ENCODE measurements at regions not wholly inside any gene's neighbourhood (a gene's known extent, or its start where the extent isn't known, plus 50 kb on each side); places are given as distances from the start of the nearest gene placed in this dataset.
"Not testable (repeated sequence)": the region's sequence is repeated elsewhere in the genome, so short reads cannot be mapped to it uniquely, and the experiment has no call there.

DNA sequence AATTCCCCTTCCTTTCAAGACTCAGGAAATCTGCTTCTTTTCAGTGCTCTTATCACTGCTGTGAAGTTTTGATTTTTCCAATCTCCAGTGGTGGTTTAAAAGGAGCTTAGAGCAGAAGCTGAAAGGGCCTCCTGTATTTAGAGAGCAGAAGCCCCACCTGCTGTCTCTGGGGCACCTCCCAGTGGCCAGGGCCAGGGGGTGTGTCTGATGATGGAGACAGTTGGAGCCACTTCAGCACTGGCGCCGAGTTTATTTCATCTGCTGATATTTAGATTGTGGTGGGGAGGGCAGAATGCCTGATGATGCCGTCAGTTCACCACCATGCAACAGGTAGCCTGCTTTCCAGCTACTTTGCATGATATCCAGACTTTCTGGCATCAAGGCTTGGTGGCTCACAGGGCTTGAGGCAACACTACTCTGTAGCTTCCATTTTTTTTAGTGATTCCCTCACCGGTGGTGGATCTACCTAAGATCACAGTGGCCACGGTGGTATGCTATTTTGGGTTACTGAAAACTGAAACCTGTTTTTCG is 371.9 kb downstream of the KCNRG start:
- peak; percentile 13 for DNase-seq (ENCODE audit: low spot score)

DNA sequence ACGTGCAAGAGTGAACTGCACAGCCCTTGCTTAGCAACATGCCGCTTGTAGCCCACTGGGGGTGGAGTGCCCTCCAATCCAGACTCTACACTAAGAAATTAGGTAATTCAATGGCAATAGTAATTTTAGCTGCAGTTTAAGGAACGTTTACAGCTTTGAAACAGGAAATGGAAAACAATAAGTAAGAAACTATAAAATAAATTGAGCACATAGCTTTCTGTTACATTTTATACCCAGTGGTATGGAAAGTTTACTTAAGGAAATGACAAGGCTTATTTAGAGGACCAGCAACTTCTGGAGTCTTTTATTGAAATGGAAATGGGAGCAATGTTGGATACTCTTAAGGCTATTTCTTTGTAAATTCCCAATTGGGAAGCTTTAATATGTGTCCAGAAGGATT is 373.2 kb downstream of the KCNRG start:
- DNase-seq (ENCODE audit: low spot score): no peak

DNA sequence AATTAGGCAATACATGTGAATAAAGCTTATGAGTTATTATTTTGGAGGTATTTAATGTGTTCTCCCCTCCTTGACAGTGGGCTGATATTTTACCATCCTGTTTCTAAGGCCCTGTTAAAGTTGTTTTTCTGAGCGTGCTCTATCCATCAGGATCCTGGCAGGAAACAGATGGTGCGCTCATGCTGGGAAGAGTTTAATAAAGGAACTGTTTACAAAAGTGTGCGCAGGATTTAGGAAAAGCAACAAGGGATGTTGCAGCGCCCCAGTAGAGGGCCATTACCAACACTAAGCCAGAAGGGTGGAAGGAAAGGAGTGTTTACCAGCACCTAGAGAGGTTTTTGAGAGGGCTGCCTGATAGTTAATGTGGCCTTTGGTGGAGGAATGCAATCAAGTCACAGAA is 374.5 kb downstream of the KCNRG start:
- no peak for DNase-seq (ENCODE audit: low spot score)

DNA sequence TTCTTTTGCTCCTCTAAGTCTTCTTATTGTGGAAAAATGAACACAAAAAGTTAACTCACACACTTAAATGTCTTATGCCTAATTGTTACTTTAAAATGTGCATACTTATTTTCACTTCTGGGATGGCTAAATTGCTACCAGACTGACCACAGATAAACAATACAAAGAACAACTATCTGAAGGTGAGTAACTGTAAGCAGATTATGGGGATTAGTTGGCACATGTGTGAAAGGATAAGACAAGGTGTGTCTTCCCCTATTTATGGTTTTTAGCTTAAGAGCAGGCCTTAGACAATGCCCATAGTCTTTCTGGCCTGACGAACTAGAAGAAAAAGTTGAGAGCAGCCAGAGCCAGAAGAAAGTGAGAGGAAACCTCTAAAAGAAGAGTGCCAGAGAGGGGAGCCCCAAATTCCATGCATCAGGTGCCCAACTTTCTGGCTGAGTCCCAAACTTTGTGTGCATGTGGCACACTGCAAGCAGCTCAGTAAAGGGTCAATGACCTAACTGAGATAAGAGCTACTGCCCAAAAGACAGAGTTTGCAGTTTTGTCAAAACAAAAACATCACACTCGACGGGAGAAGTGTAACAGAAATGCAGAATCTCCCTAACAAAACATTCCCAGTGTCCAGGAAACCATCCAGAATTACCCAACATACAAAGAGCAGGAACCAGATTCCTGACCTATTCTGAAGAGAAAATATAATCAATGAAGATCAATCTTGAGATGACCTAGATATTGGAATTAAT is 375.4 kb downstream of the KCNRG start:
- no peak for DNase-seq (ENCODE audit: low spot score)

DNA sequence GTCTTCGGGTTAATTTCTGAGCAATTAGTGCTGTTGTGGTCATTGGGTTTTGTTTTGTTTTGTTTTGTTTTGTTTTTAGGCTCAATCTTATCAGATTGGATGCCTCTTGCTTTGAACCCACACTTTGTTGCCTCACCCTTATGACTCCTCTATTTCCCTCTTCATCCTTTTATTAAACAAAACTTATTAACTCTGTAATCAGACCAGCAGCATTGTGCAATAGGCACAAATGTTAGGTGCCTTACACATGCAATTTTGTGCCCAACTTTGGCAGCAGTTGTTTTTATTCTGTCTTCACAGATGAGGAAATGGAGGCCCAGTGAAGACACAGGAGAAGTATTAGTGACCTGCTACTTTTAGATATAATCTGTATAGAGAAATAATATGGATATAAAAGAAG is 377.7 kb downstream of the KCNRG start:
- DNase-seq (ENCODE audit: low spot score): no peak

DNA sequence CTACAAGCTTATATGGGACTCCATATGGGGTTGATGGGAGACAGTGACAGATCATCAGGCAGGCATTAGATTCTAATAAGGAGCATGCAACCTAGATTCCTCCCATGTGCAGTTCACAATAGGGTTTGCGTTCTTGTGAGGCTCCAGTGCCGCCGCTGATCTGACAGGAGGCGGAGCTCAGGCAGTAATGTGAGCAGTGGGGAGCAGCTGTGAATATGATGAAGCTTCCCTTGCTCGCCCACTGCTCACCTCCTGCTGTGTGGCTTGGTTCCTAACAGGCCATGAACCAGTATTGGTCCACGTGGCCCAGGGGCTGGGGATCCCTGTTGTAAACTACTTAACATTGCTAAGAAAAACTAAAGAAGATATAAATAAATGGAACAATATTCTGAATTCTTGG is 378.4 kb downstream of the KCNRG start:
- no peak for DNase-seq (ENCODE audit: low spot score)

DNA sequence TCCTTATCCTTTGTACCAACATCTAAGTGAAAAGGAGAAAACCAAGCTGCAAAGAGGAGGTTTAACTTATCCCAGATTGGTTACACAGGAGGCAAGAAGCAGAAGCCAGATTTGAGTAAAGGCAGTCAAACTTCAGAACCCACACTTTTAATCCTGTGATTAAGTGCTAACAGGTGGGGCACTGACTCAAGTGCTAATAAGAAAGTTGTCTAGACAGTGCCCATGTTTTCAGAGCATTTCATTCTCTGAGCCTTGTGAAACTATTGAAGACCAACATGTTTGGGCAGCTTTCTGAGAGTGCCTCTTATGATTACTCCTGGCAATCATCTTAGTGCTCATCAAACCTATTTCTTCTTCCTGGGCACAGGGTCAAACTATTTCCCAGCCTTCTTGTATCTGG is 380.8 kb downstream of the KCNRG start:
- DNase-seq (ENCODE audit: low spot score): no peak

DNA sequence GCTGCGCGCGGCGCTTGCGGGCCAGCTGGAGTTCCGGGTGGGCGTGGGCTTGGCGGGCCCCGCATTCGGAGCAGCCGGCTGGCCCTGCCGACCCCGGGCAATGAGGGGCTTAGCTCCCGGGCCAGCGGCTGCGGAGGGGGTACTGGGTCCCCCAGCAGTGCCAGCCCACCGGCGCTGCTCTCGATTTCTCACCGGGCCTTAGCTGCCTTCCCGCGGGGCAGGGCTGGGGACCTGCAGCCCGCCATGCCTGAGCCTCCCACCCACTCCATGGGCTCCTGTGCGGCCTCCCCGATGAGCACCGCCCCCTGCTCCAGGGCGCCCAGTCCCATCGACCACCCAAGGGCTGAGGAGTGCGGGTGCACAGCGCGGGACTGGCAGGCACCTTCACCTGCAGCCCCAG is 381.4 kb downstream of the KCNRG start:
- DNase-seq (ENCODE audit: low spot score): not testable (repeated sequence)

DNA sequence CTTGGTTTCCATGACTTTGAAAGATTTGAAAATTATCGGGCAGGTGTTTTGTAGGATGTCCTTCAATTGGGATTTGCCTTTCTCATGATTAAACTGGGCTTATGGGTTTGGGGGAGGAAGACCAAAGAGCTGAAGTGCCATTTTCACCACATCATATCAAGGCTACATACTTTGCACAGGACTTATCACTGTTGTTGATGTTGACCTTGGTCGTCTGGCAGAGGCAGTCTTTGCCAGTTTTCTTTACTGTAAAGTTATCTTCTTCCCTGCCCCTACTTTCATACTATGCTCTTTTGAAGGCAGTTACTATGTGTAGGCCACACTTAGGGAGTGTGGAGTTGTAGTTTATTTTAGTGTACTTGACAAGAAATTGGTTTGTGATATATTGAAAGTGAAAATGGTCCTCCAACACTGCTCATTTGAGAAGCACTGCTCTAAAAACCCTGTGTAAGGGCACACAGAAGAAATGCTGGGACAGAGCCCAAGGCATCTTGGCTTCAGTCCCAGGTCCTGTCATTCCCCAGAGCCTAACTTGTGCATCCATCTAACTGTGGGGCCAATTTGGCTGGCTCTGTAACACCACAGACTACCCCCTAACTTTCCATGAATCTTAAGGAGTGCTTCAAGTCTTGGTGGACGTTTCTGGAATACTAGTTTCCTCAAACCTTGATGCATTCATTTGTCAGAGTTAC is 384.9 kb downstream of the KCNRG start:
- DNase-seq (ENCODE audit: low spot score): no peak

DNA sequence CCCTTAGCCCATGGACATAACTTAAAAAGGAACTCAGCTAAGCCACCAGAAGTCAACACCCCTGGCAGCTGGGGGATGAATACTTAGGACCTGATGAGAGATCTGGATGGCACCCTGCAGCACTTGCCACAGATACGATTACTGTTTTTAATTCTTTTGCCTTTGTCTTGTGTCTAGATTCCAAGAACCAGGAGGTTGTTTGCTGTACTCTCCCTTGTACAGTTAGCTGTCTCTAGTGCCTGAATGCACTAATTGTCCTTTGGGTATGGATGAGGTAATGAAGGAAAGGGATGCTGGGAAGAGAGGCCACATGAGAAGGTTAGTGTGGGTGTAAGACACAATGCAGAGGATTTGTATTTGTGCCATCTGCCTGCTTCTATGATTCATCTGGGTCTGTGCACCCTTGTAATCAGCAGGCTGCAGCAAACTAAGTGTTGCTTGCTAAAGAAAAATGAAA is 385.8 kb downstream of the KCNRG start:
- peak; percentile 12 for DNase-seq (ENCODE audit: low spot score)

DNA sequence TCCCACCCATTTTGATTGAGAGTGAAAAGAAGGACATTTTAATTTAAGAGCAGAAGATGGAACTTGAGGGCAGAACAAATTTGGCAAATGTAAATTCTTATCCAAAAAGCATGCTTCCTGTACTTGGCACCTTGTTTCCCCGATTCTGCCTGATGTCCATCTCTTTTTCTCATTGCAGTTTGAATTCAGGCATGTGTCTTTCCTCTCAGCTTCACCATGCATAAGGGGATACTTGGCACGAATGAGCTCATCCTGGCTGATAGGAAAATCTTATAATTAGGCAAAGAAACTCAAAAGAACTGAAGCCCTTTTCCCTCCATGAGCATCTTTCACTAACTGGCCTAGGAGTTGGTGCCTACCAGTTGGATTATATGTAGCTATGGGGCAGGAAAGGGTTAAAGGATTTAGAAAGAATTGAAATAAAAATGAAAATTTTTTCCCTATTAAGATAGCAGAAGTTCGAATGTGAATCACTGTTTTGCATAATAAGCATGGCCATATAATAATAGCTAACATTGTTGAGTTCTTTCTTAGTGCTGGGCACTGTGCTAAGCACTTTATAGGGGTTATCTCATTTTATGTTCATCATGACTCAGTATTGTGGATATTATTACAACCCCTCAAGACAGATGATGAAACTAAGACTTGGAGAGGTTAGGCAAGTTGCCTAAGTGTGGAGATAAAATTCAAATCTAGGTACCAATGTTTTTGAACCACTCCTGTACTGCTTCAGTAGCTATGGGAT is 386.6 kb downstream of the KCNRG start:
- DNase-seq (ENCODE audit: low spot score): no peak

DNA sequence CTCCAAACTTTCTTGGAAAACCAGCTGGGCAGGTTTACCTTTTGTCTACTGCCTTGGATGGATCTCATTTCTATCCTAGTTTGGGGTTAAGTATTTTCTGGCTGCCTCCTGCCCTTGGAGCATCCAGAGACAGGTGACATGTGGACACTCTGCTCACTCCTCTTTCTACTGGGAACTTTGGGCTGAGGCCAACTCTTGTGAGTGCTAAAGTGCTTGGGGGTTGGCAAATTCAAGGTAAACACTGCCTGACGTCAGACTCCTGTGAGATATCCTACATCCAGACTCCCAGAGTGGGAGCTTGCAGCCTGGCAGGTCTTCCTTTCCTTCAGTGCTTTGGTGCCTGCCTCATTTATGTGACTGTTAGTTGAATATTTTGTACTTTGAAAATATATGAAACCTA is 388.1 kb downstream of the KCNRG start:
- DNase-seq (ENCODE audit: low spot score): no peak

DNA sequence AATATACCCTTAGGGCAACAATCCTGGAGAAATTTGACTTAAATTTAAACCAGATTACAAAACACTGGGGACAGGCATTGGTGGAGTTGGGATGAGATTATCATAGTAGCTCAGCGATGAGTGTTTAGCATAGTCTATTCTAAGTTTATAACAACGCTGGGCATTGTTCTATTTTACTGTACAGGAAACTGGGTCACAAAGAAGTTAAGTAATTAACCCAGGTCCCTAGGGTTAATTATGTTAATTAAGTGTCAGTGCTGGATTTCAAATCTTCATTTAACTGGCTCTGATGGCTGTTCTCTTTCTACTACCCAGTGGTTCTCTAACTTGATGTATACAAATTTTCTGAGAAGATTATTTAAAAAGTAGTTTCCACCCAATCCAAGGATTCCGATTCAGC is 388.9 kb downstream of the KCNRG start:
- DNase-seq (ENCODE audit: low spot score): no peak

DNA sequence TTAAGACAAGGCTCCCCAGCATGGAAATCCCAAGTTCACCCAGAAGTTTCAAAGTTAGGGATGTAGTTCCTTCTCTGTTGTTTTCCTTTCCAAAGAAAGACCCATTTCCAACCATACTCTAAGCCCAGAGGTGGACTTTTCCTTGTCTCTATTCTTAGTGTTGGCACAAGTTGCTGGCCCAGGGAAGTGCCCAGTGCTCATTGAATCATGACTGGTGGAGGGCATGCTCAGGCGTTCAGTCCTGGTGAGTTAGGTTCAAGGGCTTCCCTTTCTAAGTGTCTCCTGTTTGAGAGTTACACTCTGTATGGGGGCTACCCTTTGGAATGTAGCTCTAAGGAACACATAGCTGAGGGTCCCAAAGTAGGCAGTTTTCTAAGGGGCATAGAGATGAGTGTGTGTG is 389.5 kb downstream of the KCNRG start:
- DNase-seq (ENCODE audit: low spot score): no peak

DNA sequence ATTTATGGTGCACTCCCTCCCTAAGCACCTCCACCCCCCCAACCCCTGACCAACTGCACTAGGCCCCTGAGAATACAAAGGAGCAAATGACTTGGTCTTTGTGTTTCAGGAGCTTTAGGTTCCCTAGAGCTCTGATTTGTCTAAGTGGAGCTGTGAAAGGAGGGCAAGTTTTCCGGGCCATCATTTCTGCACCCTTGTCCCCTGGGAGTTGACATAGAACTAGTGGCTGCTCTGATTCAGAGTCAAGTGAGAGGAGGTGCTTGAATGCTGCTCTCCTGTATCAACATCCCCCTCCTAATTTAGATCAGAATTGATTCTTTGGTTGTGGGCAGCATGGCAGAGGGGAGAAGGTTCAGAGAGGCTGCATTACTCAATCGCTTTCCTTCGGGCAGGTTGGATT is 391.6 kb downstream of the KCNRG start:
- DNase-seq (ENCODE audit: low spot score): no peak

DNA sequence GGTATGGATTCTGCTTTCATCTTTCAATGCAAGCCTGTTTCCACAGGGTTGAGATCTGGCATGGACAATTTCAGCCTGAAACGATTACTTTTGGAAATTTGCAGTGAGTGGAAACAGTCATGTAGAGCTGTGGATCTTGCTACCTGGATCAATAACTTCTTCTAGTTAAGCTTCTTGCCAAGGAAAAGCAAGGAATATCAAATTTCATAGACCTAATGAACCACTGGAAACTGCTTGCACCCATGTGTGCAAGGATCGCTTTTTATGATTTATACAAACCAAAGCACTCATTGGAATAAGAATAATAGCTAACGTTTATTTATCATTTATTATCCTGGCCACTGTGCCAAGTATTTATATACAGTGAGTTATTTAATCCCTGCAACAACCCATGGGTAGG is 392.8 kb downstream of the KCNRG start:
- DNase-seq (ENCODE audit: low spot score): no peak

DNA sequence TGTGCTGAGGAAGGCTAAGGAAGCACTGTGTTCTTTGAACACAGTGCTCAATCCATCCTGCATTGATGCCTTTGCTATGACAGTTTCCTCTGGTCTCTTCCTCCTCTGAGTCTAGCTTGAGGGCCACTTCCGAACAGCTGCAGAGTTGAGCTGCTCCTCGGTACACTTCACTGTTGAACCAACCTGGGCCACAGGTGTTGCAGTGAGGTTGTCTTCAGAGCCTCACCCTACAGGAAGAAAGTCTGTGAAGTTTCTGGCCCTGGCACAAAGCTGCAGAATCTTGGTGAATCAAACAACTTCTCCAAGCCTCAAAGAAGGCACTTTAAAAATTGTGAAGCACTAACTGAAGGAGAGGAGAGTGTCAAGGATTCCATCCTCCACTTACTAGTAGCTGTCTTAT is 394.0 kb downstream of the KCNRG start:
- no peak for DNase-seq (ENCODE audit: low spot score)

DNA sequence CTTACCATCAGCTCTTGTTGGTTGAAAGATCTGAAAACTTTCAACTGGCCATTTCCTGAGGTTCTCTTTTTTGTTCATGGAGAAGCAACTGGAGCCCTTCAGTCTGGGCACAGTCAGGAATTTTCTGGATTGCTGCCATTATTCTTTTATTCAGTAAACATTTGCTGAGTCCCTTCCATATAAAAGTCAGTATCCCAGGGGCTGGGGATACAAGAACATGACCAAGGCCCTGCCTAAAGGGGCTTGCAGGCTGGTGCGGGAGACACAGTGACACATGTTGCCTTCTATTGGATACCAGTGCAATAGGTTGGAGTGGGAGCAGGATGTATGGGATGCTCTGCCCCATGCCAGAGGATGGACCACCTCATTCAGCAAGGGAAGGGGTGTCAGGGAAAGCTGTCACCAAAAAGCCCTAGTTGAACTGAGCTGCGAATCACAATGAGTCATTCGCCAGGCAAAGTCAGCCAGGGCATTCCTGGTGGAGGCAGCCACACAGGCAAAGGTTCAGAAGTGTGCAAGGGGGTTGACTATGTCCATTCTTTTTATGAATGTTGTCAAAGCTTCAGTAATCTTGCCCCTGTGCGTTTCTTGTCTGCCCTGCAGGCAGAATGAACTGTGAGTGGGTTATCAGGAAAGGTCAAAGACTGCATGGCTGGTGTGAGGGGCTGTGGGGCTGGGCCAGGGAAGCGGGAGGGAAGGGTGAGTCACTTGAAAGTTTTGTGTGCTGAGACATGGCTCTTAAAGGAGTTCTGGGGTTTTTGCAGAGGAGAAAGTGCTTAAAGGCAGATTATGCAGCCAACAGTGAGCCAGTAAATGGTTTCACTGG is 395.9 kb downstream of the KCNRG start:
- peak; percentile 73 for DNase-seq (ENCODE audit: low spot score)

DNA sequence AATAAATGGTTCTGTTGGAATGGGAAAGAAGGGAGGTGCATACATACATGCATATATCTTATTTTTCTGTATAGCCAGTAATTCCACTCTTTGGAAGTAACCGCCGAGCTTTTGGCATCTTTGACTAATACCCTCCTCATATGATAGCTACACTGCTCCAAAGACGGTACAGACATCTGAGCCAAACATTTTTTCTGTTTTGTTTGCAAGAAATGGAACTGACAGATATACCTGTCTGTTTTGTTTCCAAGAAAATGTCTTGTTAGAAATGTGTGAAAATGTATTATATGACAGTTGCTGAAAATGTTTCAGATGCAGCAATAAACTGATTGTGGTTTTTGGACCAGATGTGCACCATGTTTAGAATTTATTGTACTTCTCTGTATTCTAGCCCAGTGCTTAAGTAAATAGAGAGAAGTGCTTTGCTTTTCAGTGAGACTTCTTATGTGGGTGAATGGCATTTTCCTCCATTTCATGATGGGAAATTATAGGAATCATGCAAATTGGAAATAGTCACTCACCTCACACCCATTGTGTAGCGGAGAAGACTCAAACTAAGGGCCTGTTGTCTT is 396.9 kb downstream of the KCNRG start:
- DNase-seq (ENCODE audit: low spot score): no peak

DNA sequence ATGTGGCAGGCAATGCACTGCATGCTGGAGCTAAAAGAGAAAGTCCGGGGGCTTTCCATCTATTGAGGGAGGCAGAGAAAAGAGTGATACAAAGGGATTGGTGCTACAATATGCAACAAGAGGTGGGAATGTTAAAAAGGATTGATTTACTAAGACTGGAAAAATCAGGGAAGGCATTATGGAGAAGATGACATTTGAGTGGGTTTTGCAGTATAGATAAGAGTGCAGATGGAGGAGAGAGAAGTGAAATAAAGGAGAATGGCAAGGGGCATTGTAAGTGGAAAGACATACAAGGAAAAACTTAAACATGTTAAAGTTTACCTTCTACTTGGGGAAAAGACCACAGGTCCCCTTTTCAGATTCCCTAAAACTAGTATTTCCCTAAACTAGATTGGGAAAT is 399.4 kb downstream of the KCNRG start:
- no peak for DNase-seq (ENCODE audit: low spot score)

DNA sequence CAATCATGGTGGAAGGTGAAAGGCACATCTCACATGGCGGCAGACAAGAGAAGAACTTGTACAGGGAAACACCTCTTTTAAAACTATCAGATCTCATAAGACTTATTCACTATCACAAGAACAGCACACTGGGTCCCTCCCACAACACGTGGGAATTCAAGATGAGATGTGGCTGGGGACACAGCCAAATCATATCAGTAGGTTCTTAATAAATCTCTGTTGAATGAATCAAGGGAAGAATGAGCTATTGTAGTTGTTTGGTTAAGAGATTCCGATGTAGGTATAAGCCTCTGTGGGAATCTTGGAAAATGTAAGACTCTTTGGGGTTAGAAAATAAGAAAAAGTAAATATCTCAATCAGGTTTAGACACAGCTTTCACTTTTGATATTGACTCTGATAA is 400.2 kb downstream of the KCNRG start:
- DNase-seq (ENCODE audit: low spot score): no peak

DNA sequence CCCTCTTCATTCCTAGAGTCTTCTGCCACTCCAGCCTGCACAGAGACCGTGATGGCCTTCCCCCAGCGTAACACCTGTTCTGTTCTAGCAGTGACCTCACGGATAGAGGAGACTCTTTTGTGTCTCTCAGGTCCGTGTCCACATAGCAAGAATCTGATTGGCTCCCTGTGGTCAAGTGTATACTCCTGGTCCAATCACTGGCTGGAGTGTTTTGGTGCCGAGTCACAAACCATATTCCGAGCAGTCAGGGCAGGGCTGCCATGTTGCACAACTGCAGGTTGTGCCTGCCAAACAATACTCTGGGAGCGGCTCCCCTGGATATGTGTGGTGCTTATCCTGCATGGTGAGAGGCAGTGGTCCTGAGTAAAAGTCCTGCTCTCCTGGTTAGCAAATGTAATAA is 402.4 kb downstream of the KCNRG start:
- DNase-seq (ENCODE audit: low spot score): no peak
